ENCODE measurements at regions not wholly inside any gene's neighbourhood (a gene's known extent, or its start where the extent isn't known, plus 50 kb on each side); places are given as distances from the start of the nearest gene placed in this dataset.

DNA sequence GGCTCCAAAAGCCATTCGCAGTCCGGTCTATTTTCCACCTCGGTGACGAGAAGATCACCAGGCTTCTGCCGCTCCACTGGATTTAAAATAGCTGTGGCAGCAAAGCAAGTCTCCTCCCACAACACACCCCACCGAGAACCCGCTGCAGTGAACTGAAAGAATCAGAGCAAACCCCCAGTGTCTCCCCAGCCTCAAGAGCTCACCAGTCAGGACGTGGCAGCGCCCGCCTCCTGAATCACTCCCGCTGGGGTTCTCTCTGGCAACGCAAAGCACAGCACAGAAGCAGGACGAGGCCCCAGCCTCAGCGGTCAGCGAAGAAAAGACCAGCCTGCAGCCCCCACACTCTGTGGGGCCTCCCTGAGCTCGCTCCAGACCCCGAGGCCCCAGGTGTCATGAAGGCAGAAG lies 126.1 kb upstream of the PPP2R2D start:
- CTCF ChIA-PET, result interaction anchor here (1.1 kb wide), 1 partner anchor 8 kb away, joined by 3 read pairs; no protein-coding TSS in a partner anchor
- TF ChIP-seq HDAC2 (IDR thresholded peaks at IDR 0.05) (no peak), KDM5A (IDR thresholded peaks at IDR 0.05) (no peak), TP53 (CRISPR knock-in tag; IDR thresholded peaks at IDR 0.05) (no peak), ZNF302 (CRISPR knock-in tag; IDR thresholded peaks at IDR 0.05) (no peak), POLR2A (IDR thresholded peaks at IDR 0.05; ENCODE audit: low read length) (no peak), CHD2 (IDR thresholded peaks at IDR 0.05; ENCODE audit: low read length, partially characterized antibody) (no peak), HEYL (CRISPR knock-in tag; IDR thresholded peaks at IDR 0.05) (no peak), BHLHE40 (IDR thresholded peaks at IDR 0.05; ENCODE audit: low read depth, low read length) (no peak), NR3C1 (IDR thresholded peaks at IDR 0.05) (no peak)
- TF ChIP-seq, protein P1, sequence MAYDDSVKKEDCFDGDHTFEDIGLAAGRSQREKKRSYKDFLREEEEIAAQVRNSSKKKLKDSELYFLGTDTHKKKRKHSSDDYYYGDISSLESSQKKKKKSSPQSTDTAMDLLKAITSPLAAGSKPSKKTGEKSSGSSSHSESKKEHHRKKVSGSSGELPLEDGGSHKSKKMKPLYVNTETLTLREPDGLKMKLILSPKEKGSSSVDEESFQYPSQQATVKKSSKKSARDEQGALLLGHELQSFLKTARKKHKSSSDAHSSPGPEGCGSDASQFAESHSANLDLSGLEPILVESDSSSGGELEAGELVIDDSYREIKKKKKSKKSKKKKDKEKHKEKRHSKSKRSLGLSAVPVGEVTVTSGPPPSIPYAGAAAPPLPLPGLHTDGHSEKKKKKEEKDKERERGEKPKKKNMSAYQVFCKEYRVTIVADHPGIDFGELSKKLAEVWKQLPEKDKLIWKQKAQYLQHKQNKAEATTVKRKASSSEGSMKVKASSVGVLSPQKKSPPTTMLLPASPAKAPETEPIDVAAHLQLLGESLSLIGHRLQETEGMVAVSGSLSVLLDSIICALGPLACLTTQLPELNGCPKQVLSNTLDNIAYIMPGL (CRISPR knock-in tag; IDR thresholded peaks at IDR 0.05; ENCODE audit: borderline replicate concordance), result no peak
- TF ChIP-seq, protein P2, sequence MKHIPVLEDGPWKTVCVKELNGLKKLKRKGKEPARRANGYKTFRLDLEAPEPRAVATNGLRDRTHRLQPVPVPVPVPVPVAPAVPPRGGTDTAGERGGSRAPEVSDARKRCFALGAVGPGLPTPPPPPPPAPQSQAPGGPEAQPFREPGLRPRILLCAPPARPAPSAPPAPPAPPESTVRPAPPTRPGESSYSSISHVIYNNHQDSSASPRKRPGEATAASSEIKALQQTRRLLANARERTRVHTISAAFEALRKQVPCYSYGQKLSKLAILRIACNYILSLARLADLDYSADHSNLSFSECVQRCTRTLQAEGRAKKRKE (CRISPR knock-in tag; IDR thresholded peaks at IDR 0.05; ENCODE audit: low read depth), result no peak
- TF ChIP-seq, protein P3, sequence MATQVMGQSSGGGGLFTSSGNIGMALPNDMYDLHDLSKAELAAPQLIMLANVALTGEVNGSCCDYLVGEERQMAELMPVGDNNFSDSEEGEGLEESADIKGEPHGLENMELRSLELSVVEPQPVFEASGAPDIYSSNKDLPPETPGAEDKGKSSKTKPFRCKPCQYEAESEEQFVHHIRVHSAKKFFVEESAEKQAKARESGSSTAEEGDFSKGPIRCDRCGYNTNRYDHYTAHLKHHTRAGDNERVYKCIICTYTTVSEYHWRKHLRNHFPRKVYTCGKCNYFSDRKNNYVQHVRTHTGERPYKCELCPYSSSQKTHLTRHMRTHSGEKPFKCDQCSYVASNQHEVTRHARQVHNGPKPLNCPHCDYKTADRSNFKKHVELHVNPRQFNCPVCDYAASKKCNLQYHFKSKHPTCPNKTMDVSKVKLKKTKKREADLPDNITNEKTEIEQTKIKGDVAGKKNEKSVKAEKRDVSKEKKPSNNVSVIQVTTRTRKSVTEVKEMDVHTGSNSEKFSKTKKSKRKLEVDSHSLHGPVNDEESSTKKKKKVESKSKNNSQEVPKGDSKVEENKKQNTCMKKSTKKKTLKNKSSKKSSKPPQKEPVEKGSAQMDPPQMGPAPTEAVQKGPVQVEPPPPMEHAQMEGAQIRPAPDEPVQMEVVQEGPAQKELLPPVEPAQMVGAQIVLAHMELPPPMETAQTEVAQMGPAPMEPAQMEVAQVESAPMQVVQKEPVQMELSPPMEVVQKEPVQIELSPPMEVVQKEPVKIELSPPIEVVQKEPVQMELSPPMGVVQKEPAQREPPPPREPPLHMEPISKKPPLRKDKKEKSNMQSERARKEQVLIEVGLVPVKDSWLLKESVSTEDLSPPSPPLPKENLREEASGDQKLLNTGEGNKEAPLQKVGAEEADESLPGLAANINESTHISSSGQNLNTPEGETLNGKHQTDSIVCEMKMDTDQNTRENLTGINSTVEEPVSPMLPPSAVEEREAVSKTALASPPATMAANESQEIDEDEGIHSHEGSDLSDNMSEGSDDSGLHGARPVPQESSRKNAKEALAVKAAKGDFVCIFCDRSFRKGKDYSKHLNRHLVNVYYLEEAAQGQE (IDR thresholded peaks at IDR 0.05), result no peak
- H3K9me3 ChIP-seq, result peaks cover 30% of the 10 kb centered on the region

DNA sequence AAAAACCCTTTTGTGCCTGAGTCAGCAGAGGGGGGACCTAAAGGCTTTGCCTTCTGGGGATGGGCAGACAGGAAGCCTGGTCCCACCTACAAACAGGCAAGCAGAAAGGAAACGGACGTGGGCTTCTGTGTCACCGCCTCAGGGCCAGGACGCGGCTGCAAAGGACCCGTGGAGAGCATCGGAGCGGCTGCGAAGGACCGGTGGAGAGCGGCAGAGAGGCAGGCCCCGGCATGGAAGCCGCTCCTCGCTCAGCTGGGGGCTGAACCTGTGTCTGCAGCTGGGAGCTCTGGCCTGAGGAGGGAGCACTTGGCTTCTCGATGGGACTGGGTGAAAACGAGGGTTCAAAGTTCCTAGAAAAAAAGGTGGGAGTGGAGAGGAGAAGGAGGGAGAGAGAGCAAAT lies 125.4 kb upstream of the PPP2R2D start:
- no peak overlapping the region for H3K4me2 ChIP-seq
- H3K27ac ChIP-seq, result no peak overlapping the region
- no peak for FAIRE-seq
- peaks cover 30% of the 10 kb centered on the region for H3K9me3 ChIP-seq
- TF ChIP-seq, protein P4, sequence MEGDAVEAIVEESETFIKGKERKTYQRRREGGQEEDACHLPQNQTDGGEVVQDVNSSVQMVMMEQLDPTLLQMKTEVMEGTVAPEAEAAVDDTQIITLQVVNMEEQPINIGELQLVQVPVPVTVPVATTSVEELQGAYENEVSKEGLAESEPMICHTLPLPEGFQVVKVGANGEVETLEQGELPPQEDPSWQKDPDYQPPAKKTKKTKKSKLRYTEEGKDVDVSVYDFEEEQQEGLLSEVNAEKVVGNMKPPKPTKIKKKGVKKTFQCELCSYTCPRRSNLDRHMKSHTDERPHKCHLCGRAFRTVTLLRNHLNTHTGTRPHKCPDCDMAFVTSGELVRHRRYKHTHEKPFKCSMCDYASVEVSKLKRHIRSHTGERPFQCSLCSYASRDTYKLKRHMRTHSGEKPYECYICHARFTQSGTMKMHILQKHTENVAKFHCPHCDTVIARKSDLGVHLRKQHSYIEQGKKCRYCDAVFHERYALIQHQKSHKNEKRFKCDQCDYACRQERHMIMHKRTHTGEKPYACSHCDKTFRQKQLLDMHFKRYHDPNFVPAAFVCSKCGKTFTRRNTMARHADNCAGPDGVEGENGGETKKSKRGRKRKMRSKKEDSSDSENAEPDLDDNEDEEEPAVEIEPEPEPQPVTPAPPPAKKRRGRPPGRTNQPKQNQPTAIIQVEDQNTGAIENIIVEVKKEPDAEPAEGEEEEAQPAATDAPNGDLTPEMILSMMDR (IDR thresholded peaks at IDR 0.05), result no peak
- TF ChIP-seq ZSCAN20 (CRISPR knock-in tag; IDR thresholded peaks at IDR 0.05) (no peak), GATA3 (IDR thresholded peaks at IDR 0.05; ENCODE audit: borderline replicate concordance) (no peak), CEBPB (IDR thresholded peaks at IDR 0.05) (no peak), POLR2A (IDR thresholded peaks at IDR 0.05; ENCODE audit: low read length) (no peak)
- TF ChIP-seq, protein P1 (CRISPR knock-in tag; IDR thresholded peaks at IDR 0.05; ENCODE audit: borderline replicate concordance), result no peak
- no peak for ATAC-seq
- H3K4me3 ChIP-seq, result no peak overlapping the region
- no peaks in the 10 kb centered on the region for H3K4me1 ChIP-seq
- 58% methylated on average over 16 of the region's 16 CpGs for WGBS (ENCODE audit: missing lambda C conversion rate)
- POLR2A ChIA-PET, result no interaction called here
- CTCF ChIA-PET, result interaction anchor here (1.1 kb wide), 1 partner anchor 9 kb away, joined by 3 read pairs; no protein-coding TSS in a partner anchor
- DNase-seq (ENCODE audit: low read depth in 1 of 2, low spot score in 1 of 2), result no peak

More for the DNA sequence above, 126.1 kb upstream of the PPP2R2D start:
- Histone ChIP-seq H3K27ac (no peak overlapping the region), H3K4me1 (no peaks in the 10 kb centered on the region), H3K4me2 (no peak overlapping the region), H3K4me3 (no peak overlapping the region)
- WGBS (ENCODE audit: missing lambda C conversion rate), result 58% methylated on average over 15 of the region's 17 CpGs
- ATAC-seq (no peak), FAIRE-seq (no peak), DNase-seq (ENCODE audit: low read depth in 1 of 2, low spot score in 1 of 2) (no peak)
- POLR2A ChIA-PET, result no interaction called here
